Uterus (tissue), 3 donors: ENCODE measurements at regions not wholly inside any gene's neighbourhood (a gene's known extent, or its start where the extent isn't known, plus 50 kb on each side); places are given as distances from the start of the nearest gene placed in this dataset.

ENCODE experiments used
- DNase-seq, 2 donors: peaks; one replicate each; pipeline ENCODE4 v3.0.0-alpha.2; 2019 to 2020
- H3K27ac ChIP-seq, 2 donors: fragments of 200-600 bp; sonication (generic); 1 replicate in 1 of 2; 2 replicates in 1 of 2; pipeline ENCODE4 v1.5.1; 2016 to 2018
- H3K27me3 ChIP-seq, 2 donors: fragments of 200-600 bp; sonication (generic); one replicate each; pipeline ENCODE4 v1.5.1; 2018 to 2019; ENCODE audit warnings: control low read depth in 1 of 2
- H3K36me3 ChIP-seq, 2 donors: fragments of 200-600 bp; sonication (generic); one replicate each; pipeline ENCODE4 v1.5.1; 2019; ENCODE audit warnings: control low read depth in 1 of 2
- H3K4me1 ChIP-seq, 2 donors: fragments of 200-600 bp; sonication (generic); one replicate each; pipeline ENCODE4 v1.5.1; 2018 to 2019; ENCODE audit warnings: control low read depth in 1 of 2
- H3K4me3 ChIP-seq, 2 donors: fragments of 200-600 bp; sonication (generic); 1 replicate in 1 of 2; 2 replicates in 1 of 2; pipeline ENCODE4 v1.5.1; 2018 to 2019; ENCODE audit warnings: mild to moderate bottlenecking in 1 of 2
- H3K9me3 ChIP-seq, 2 donors: fragments of 200-600 bp; sonication (generic); one replicate each; pipeline ENCODE4 v1.5.1; 2019; ENCODE audit warnings: control low read depth in 1 of 2
- POLR2A ChIP-seq, 2 donors: fragments of 450-650 bp; IDR thresholded peaks; one replicate each; pipeline ENCODE4 v1.6.1; 2016; ENCODE audit warnings: antibody characterized with exemption in 2 of 2, mild to moderate bottlenecking in 1 of 2, moderate library complexity in 1 of 2
- intact Hi-C: fragments of 100-400 bp; cut with DNase I; formaldehyde crosslinking; loops from one replicate; pipeline ENCODE4 v1.15.1; 2023; ENCODE audit warnings: low total_unique reads
- TF ChIP-seq, protein P1 (sequence below), 4 experiments: fragments of 200-600 bp in 2 of 4; fragments of 450-650 bp in 2 of 4; sonication (generic) in 2 of 4; IDR thresholded peaks; one replicate each; pipeline ENCODE4 v1.5.1; 2016 to 2019; ENCODE audit warnings: antibody characterized with exemption in 4 of 4, mild to moderate bottlenecking in 2 of 4, moderate library complexity in 1 of 4
- donor health status: DM: yes; HTN: yes; CAD: no.

DNA sequence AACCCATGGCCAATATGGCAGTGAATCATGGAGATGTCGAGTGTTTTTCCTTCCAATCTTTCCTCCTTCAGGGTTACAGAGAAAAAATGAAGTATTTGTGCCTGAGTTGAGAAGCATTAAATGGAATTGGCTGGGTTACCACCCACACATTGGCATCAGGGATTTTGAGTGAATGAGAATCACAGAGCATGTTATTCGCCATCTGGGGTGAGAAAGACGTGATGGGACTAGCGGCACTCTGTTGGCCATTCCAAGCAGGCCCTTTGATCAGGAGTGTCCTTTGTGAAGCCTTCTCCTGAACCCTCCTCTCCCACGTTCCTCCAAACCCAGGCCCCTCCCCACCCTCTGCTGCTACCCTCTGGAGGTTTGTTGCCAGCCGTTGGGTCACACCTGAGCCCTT lies 84.2 kb upstream of the PCDH8 start:
- TF ChIP-seq, protein P1, sequence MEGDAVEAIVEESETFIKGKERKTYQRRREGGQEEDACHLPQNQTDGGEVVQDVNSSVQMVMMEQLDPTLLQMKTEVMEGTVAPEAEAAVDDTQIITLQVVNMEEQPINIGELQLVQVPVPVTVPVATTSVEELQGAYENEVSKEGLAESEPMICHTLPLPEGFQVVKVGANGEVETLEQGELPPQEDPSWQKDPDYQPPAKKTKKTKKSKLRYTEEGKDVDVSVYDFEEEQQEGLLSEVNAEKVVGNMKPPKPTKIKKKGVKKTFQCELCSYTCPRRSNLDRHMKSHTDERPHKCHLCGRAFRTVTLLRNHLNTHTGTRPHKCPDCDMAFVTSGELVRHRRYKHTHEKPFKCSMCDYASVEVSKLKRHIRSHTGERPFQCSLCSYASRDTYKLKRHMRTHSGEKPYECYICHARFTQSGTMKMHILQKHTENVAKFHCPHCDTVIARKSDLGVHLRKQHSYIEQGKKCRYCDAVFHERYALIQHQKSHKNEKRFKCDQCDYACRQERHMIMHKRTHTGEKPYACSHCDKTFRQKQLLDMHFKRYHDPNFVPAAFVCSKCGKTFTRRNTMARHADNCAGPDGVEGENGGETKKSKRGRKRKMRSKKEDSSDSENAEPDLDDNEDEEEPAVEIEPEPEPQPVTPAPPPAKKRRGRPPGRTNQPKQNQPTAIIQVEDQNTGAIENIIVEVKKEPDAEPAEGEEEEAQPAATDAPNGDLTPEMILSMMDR (IDR thresholded peaks at IDR 0.05) = no peak
- TF ChIP-seq POLR2A (IDR thresholded peaks at IDR 0.05) = no peak
- Histone ChIP-seq H3K9me3 (no peaks in the 10 kb centered on the region), H3K27me3 (no peaks in the 10 kb centered on the region), H3K36me3 (no peaks in the 10 kb centered on the region), H3K27ac (no peak overlapping the region), H3K4me1 (no peaks in the 10 kb centered on the region), H3K4me3 (no peak overlapping the region)
- intact Hi-C loops = no loop called here
- DNase-seq = no peak

DNA sequence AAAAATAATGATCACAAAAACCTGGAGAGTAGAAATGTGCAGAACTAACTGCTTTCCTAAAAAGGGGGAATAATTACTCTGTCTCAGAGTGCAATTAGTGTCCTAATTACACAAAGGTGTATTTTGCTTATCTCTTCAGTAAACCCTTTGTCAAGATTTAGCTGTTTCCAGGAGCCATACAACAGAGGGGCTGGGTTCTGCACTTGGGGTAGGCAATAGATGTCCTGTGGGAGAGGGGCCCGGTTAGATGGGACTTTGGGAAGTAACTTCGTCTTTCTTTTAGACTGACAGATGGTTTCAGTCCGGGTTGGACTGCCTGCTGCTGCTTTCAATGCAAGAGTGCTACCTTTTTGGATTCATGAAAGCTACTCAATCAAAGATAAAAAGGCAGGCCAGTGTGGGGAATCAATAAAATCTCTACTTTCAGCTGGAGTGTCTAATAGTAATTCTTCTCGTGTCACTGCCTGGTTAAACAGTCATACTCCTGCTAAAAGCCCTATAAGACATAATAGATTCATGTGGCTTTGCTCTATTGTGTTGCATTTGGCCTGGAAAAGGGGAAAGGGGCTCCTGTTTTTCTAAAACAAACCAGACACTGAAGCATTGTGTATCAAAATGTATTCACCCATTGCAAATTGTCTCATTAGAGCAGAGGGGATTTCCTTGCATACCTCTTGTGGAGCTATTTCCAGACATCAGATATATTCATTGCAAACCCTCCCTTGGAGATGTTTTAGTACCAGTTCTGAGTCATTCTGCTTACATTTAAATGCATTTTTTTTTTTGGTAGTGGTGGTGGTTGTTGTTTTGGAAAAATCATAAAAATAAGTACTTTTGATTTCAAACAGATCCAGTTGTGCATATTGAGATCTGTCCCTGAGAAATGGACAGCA lies 83.3 kb upstream of the PCDH8 start:
- DNase-seq = no peak
- H3K27me3 ChIP-seq = no peaks in the 10 kb centered on the region
- intact Hi-C loops = no loop called here
- H3K9me3 ChIP-seq = no peaks in the 10 kb centered on the region
- H3K36me3 ChIP-seq = no peaks in the 10 kb centered on the region
- no peaks in the 10 kb centered on the region for H3K4me1 ChIP-seq
- H3K4me3 ChIP-seq = no peak overlapping the region
- no peak for TF ChIP-seq POLR2A (IDR thresholded peaks at IDR 0.05)
- TF ChIP-seq, protein P1 (IDR thresholded peaks at IDR 0.05) = no peak
- no peak overlapping the region for H3K27ac ChIP-seq

DNA sequence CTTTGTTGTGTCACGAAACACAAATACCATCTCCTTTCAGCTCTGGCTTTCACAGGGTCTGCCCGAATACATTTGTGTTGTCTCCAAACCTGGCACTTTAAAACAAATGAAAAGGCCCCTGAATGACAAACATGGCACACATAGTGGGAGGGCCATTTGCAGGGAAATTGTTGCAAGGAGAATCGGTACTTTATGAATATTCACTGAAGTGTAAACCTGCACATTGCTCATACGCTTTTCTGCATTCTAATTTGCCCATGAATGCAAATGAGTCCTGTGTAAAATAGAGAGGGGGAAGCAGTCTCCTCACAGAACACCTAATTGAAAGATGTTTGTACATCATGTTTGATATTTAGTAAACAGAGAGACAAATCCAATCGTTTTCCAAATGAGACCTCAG lies 82.7 kb upstream of the PCDH8 start:
- H3K27ac ChIP-seq = no peak overlapping the region
- no peaks in the 10 kb centered on the region for H3K27me3 ChIP-seq
- H3K9me3 ChIP-seq = no peaks in the 10 kb centered on the region
- TF ChIP-seq, protein P1 (IDR thresholded peaks at IDR 0.05) = no peak
- TF ChIP-seq POLR2A (IDR thresholded peaks at IDR 0.05) = no peak
- H3K4me3 ChIP-seq = no peak overlapping the region
- DNase-seq = no peak
- intact Hi-C loops = no loop called here
- no peaks in the 10 kb centered on the region for H3K4me1 ChIP-seq
- no peaks in the 10 kb centered on the region for H3K36me3 ChIP-seq

DNA sequence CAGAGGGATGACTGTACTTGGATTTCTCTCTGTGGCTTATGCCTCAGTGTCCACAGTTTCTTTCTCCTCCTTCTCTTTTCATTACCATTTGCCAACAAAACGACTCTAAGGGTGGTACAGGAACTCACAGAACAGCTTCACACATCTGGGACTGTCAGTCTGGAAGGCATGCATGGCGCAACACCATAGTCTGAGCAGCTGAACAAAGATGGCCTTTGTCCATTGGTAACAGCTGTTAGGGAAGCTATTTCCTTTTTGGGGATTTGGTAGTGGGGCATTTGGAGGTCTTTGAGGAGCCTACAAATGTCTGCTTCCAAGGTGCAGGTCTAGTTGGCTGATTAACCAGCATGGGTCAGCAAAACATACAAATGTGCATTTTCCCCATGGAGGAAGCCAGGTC lies 81.4 kb upstream of the PCDH8 start:
- intact Hi-C loops = no loop called here
- H3K9me3 ChIP-seq = no peaks in the 10 kb centered on the region
- no peaks in the 10 kb centered on the region for H3K27me3 ChIP-seq
- no peak for DNase-seq
- TF ChIP-seq, protein P1 (IDR thresholded peaks at IDR 0.05) = no peak
- TF ChIP-seq POLR2A (IDR thresholded peaks at IDR 0.05) = no peak
- H3K4me3 ChIP-seq = no peak overlapping the region
- H3K27ac ChIP-seq = no peak overlapping the region
- no peaks in the 10 kb centered on the region for H3K4me1 ChIP-seq
- H3K36me3 ChIP-seq = no peaks in the 10 kb centered on the region

DNA sequence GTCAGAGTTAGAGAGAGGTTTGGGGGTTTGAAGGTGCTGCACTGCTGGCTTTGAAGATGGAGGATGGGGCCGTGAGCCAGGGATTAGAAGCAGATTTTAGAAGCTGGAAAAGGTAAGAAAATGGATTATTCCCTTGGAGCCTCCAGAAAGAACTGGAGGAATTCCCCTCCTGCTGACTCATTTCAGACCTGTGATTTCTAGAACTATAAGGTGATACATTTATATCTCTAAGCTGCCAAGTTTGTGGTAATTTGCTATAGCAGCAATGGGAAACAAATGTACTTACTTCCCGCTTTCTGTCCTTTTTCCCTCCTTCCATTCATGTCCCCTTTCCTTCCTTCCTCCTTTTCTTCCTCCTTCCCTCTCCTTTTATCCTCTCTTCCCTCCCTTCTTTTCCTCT lies 78.5 kb upstream of the PCDH8 start:
- Histone ChIP-seq H3K27me3 (no peaks in the 10 kb centered on the region), H3K9me3 (no peaks in the 10 kb centered on the region), H3K4me1 (no peaks in the 10 kb centered on the region), H3K4me3 (no peak overlapping the region), H3K36me3 (no peaks in the 10 kb centered on the region), H3K27ac (no peak overlapping the region)
- intact Hi-C loops = no loop called here
- no peak for TF ChIP-seq POLR2A (IDR thresholded peaks at IDR 0.05)
- TF ChIP-seq, protein P1 (IDR thresholded peaks at IDR 0.05) = no peak
- no peak for DNase-seq
